Thyroid gland (tissue), 4 donors: ENCODE measurements at regions not wholly inside any gene's neighbourhood (a gene's known extent, or its start where the extent isn't known, plus 50 kb on each side); places are given as distances from the start of the nearest gene placed in this dataset.

Experiments
- DNase-seq, 2 donors: peaks; one replicate each; pipeline ENCODE4 v3.0.0-alpha.2; 2019
- H3K27ac ChIP-seq, 3 donors: fragments of 200-600 bp; sonication (generic); 1 replicate in 2 of 3; 2 replicates in 1 of 3; pipeline ENCODE4 v1.5.1; 2016 to 2019; ENCODE audit warnings: mild to moderate bottlenecking in 1 of 3, moderate library complexity in 1 of 3
- H3K27me3 ChIP-seq: fragments of 200-600 bp; sonication (generic); one replicate; pipeline ENCODE4 v1.5.1; 2019
- H3K36me3 ChIP-seq, 2 donors: fragments of 200-600 bp; sonication (generic); one replicate each; pipeline ENCODE4 v1.5.1; 2016 to 2019
- H3K4me1 ChIP-seq, 2 donors: fragments of 200-600 bp; sonication (generic); one replicate each; pipeline ENCODE4 v1.5.1; 2017 to 2019
- H3K4me3 ChIP-seq, 3 donors: fragments of 200-600 bp; sonication (generic); replicated peaks in 1 of 3; 1 replicate in 2 of 3; 2 replicates in 1 of 3; pipeline ENCODE4 v1.5.1; 2016; ENCODE audit warnings: mild to moderate bottlenecking in 1 of 3
- H3K9me3 ChIP-seq: fragments of 200-600 bp; sonication (generic); one replicate; pipeline ENCODE4 v1.5.1; 2017
- CTCF ChIP-seq, 6 experiments: fragments of 200-600 bp in 3 of 6; fragments of 450-650 bp in 3 of 6; sonication (generic) in 3 of 6; IDR thresholded peaks; one replicate each; pipeline ENCODE4 v1.5.1; 2016 to 2019; ENCODE audit warnings: antibody characterized with exemption in 6 of 6, mild to moderate bottlenecking in 2 of 6, inconsistent platforms in 1 of 6, moderate library complexity in 1 of 6
- POLR2A ChIP-seq, 2 donors: fragments of 450-650 bp; IDR thresholded peaks; one replicate each; pipeline ENCODE4 v1.6.1; 2017; ENCODE audit warnings: antibody characterized with exemption in 2 of 2, mild to moderate bottlenecking in 2 of 2, moderate library complexity in 1 of 2
- WGBS, 2 donors: methylation state at CpG; one replicate each; pipeline ENCODE4 v1.1.5; 2017; 5-methylcytosine and 5-hydroxymethylcytosine counted together
- intact Hi-C: fragments of 100-400 bp; cut with DNase I; formaldehyde crosslinking; loops from one replicate; pipeline ENCODE4 v1.15.1; 2023

GRCh38 chr21:43299441-43300277 is 127.3 kb downstream of the SIK1 start:
- peaks cover 0 to 4% of the 10 kb centered on the region in 2 donors for H3K4me1 ChIP-seq
- TF ChIP-seq POLR2A (IDR thresholded peaks at IDR 0.05) (no peak), CTCF (IDR thresholded peaks at IDR 0.05) (no peak)
- no peak overlapping the region for H3K4me3 ChIP-seq
- H3K27me3 ChIP-seq, result no peaks in the 10 kb centered on the region
- intact Hi-C loops, result no loop called here
- no peak overlapping the region for H3K27ac ChIP-seq
- no peak for DNase-seq
- WGBS, 2 donors, result 75 to 83% methylated on average over 23 to 33 of the region's 34 CpGs
- no peaks in the 10 kb centered on the region for H3K9me3 ChIP-seq
- no peaks in the 10 kb centered on the region for H3K36me3 ChIP-seq

GRCh38 chr21:43298546-43299440 is 128.1 kb downstream of the SIK1 start:
- TF ChIP-seq POLR2A (IDR thresholded peaks at IDR 0.05) (no peak), CTCF (IDR thresholded peaks at IDR 0.05) (no peak)
- Histone ChIP-seq H3K4me3 (no peak overlapping the region), H3K9me3 (no peaks in the 10 kb centered on the region), H3K36me3 (no peaks in the 10 kb centered on the region), H3K4me1 (peaks cover 0 to 4% of the 10 kb centered on the region in 2 donors), H3K27me3 (no peaks in the 10 kb centered on the region), H3K27ac (no peak overlapping the region)
- WGBS, 2 donors, result 96% methylated on average over 53 to 55 of the region's 55 CpGs
- DNase-seq, result no peak
- intact Hi-C loops, result no loop called here

GRCh38 chr21:43297989-43298388 is 128.9 kb downstream of the SIK1 start:
- Histone ChIP-seq H3K9me3 (no peaks in the 10 kb centered on the region), H3K27me3 (no peaks in the 10 kb centered on the region), H3K4me3 (no peak overlapping the region), H3K27ac (no peak overlapping the region), H3K36me3 (no peaks in the 10 kb centered on the region), H3K4me1 (peaks cover 0 to 4% of the 10 kb centered on the region in 2 donors)
- intact Hi-C loops, result no loop called here
- TF ChIP-seq POLR2A (IDR thresholded peaks at IDR 0.05) (no peak), CTCF (IDR thresholded peaks at IDR 0.05) (no peak)
- no peak for DNase-seq
- WGBS, 2 donors, result 85% methylated on average over 10 of the region's 11 CpGs; no CpG with 5 or more reads in 1 of the 2 donors

GRCh38 chr21:43297391-43297981 is 128.7 kb downstream of the CRYAA start:
- H3K27me3 ChIP-seq, result no peaks in the 10 kb centered on the region
- TF ChIP-seq POLR2A (IDR thresholded peaks at IDR 0.05) (no peak), CTCF (IDR thresholded peaks at IDR 0.05) (no peak)
- no peaks in the 10 kb centered on the region for H3K9me3 ChIP-seq
- WGBS, 2 donors, result 89 to 96% methylated on average over 11 of the region's 18 CpGs
- H3K36me3 ChIP-seq, result no peaks in the 10 kb centered on the region
- DNase-seq, result no peak
- H3K27ac ChIP-seq, result no peak overlapping the region
- H3K4me1 ChIP-seq, result peaks cover 0 to 4% of the 10 kb centered on the region in 2 donors
- no peak overlapping the region for H3K4me3 ChIP-seq
- intact Hi-C loops, result no loop called here
